Thymus (tissue), 11 donors: ENCODE measurements at regions not wholly inside any gene's neighbourhood (a gene's known extent, or its start where the extent isn't known, plus 50 kb on each side); places are given as distances from the start of the nearest gene placed in this dataset.

Source experiments
- DNase-seq, 9 donors: peaks; one replicate each; pipeline ENCODE4 v3.0.0-alpha.2; 2013; ENCODE audit warnings: low spot score in 9 of 9, low read depth in 6 of 9, missing footprints in 1 of 9
- H3K27ac ChIP-seq, 2 donors: one replicate each; pipeline ENCODE4 v1.5.1; 2013; ENCODE audit warnings: control low read depth in 1 of 2, low read depth in 1 of 2, low read length in 1 of 2, mild to moderate bottlenecking in 1 of 2, moderate library complexity in 1 of 2
- H3K27me3 ChIP-seq, 2 donors: one replicate each; pipeline ENCODE4 v1.5.1; 2013; ENCODE audit warnings: low read length in 1 of 2; ENCODE audit not compliant: control insufficient read depth in 2 of 2, insufficient read depth in 1 of 2
- H3K36me3 ChIP-seq, 2 donors: one replicate each; pipeline ENCODE4 v1.5.1; 2013; ENCODE audit warnings: low read length in 1 of 2, mild to moderate bottlenecking in 1 of 2, moderate library complexity in 1 of 2; ENCODE audit not compliant: control insufficient read depth in 2 of 2, insufficient read depth in 2 of 2
- H3K4me1 ChIP-seq, 2 donors: one replicate each; pipeline ENCODE4 v1.5.1; 2013; ENCODE audit warnings: low read length in 2 of 2; ENCODE audit not compliant: control insufficient read depth in 2 of 2, insufficient read depth in 2 of 2
- H3K4me3 ChIP-seq, 2 donors: one replicate each; pipeline ENCODE4 v1.5.1; 2013; ENCODE audit warnings: low read length in 2 of 2, control low read depth in 1 of 2, mild to moderate bottlenecking in 1 of 2
- H3K9me3 ChIP-seq, 2 donors: one replicate each; pipeline ENCODE4 v1.5.1; 2013; ENCODE audit warnings: low read length in 1 of 2, mild to moderate bottlenecking in 1 of 2; ENCODE audit not compliant: control insufficient read depth in 2 of 2, insufficient read depth in 1 of 2
- WGBS: extraction: QIAGEN DNeasy Blood & Tissue Kit; methylation state at CpG from one replicate; pipeline ENCODE4 v1.1.7; 2013; 5-methylcytosine and 5-hydroxymethylcytosine counted together
- donor health status: healthy.

DNA sequence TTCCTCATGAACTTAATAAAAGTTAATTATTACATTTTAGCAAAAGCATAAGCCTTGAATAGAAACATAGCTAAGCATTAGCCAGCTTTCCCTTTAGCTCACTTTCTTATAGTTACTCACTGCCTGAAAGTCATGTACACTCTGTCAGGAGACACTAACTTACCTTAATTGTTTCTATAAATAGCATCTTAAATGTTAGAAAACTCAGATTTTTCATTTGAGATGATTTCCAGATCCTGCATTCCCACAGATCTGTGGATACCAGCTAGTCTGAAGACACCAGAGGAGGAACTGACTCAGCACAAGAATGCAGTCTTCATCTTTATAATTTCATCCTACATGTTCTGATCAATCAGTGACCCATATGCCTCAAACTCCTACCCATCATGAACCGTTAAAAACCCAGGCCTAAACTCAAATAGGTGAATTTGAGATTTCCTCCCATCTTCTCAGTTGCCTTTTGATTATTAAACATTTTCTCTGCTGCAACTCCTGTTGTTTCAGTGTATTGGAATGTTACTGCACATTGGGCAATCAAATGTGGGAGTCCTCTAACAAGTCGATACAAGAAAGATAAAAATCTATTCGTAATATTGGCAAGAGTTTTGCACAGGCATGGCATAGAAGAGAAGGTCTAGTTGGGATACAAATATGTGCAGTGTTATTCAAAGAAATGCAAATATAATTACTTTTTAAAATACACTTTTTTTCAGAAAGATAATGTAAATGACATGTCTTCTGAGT lies 857.4 kb upstream of the CDH2 start:
- WGBS, result 90% methylated on average over 3 of the region's 3 CpGs
- no peak overlapping the region for H3K27ac ChIP-seq
- no peaks in the 10 kb centered on the region for H3K4me1 ChIP-seq

DNA sequence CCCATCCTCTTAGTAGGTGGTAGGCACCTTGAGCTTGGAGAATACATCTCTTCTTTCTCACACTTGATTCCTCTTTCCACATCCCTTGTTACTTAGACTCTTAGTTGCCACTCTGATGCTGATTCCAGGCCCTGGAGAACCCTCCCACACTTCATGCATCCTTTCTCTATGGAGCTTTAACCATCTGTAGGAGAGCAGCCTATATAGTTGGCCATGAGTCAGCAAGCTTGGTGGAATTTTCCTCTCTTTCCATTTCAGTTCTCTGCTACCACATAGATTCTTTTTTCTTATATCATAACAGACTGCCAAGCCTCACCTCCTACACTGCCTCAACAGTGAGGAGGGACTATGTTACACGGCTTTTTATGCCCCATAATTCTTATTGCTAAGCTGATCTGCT lies 851.6 kb upstream of the CDH2 start:
- 85% methylated on average over 1 of the region's 1 CpG for WGBS

More for the DNA sequence above, 857.4 kb upstream of the CDH2 start:
- Histone ChIP-seq H3K4me3 (no peak overlapping the region), H3K27me3 (no peaks in the 10 kb centered on the region), H3K9me3 (no peaks in the 10 kb centered on the region), H3K36me3 (no peaks in the 10 kb centered on the region)
- no peak for DNase-seq

DNA sequence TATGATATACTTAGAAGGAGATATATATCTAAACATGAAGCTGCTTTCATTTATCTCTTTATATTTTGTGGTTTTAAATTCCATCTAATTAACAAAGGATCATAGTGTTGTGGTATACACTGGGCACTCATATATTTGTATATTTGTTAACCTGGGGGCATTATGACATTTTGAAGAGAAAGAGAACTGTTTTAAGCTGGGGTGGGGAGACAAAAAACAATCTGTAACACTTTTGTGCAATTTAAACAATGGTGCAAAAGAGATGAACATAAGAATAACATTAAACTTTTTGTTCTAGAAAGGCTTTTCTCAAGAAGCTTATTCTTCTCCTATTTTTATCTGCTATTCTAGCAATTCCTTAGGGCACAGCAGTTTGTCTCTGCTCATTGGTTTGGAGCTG lies 842.0 kb upstream of the CDH2 start:
- Histone ChIP-seq H3K27ac (no peak overlapping the region), H3K36me3 (no peaks in the 10 kb centered on the region), H3K4me3 (no peak overlapping the region), H3K27me3 (no peaks in the 10 kb centered on the region), H3K9me3 (no peaks in the 10 kb centered on the region), H3K4me1 (no peaks in the 10 kb centered on the region)
- DNase-seq, result no peak

More for the DNA sequence above, 851.6 kb upstream of the CDH2 start:
- Histone ChIP-seq H3K36me3 (no peaks in the 10 kb centered on the region), H3K9me3 (no peaks in the 10 kb centered on the region), H3K27me3 (no peaks in the 10 kb centered on the region), H3K4me3 (no peak overlapping the region), H3K27ac (no peak overlapping the region), H3K4me1 (no peaks in the 10 kb centered on the region)
- no peak for DNase-seq

DNA sequence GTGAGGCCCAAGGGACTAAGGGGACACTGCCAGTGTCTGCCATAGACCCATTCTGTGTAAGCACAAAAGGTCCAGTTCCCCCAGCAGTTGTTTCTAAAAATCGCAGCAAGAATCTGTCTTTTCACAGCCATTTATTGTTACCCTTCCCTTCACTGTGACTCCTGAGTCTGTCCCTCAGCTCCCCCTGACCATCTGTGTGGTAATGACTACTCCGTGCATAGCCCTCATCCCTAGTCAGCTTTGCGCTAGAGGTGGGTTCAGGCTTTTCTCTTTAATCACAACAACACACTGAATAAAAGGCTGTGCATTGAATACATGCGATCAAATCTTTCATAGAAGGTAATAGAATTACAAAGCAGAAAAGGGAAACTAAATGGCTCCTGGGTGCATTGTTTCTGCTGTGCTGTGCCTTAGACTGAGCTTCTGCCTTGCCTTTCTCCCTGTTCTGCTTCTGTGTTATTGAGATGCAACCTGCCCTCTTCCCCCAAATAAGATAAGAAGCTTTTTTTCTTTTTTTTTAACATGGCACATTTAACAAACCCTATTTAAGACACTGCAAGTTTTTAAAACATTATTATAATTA lies 836.0 kb upstream of the CDH2 start:
- H3K4me1 ChIP-seq, result no peaks in the 10 kb centered on the region
- no peaks in the 10 kb centered on the region for H3K36me3 ChIP-seq
- H3K27ac ChIP-seq, result no peak overlapping the region
- DNase-seq, result no peak
- no peaks in the 10 kb centered on the region for H3K27me3 ChIP-seq
- no peaks in the 10 kb centered on the region for H3K9me3 ChIP-seq
- H3K4me3 ChIP-seq, result no peak overlapping the region
- WGBS, result 97% methylated on average over 4 of the region's 4 CpGs

DNA sequence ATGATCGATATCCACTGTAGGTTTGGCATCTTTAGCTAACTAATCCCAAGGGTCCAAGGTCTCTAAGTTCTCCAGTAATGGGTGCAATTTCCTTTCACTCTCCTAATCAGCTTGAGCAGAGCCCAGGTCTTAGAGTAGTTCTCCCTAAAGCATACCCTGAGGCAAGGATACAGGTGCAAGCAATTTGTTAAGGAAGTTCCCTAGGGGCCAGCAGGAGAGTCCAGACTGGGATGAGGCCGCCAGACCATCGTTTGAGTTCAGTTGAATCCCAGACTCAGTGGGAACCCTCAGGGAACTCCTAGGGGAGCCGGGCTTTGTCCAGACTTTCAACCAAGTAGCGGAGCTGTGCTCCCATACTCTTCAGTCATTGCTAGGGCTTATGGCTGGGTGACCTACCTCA lies 835.4 kb upstream of the CDH2 start:
- Histone ChIP-seq H3K4me3 (no peak overlapping the region), H3K4me1 (no peaks in the 10 kb centered on the region), H3K27ac (no peak overlapping the region), H3K27me3 (no peaks in the 10 kb centered on the region), H3K9me3 (no peaks in the 10 kb centered on the region), H3K36me3 (no peaks in the 10 kb centered on the region)
- DNase-seq, result no peak
- WGBS, result 93% methylated on average over 5 of the region's 5 CpGs

DNA sequence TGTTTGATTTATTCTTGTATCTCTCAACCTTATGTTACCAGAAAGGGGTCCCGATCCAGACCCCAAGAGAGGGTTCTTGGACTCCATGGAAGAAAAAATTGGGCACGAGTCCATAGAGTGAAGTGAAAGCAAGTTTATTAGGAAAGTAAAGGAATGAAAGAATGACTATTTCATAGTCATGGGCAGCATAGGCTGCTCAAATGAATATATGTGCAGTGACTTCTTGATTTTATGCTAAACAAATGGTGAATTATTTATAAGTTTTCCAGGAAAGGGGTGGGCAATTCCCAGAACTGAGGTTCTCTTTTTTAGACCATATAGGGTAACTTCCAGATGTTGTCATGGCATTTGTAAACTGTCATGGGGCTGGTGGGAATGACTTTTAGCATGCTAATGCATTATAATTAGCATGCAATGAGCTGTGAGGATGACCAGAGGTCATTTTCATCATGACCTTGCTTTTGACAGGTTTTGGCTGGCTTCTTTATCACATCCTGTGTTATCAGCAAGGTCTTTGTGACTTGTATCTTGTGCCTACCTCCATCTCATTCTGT lies 832.4 kb upstream of the CDH2 start:
- H3K27me3 ChIP-seq, result no peaks in the 10 kb centered on the region
- H3K27ac ChIP-seq, result no peak overlapping the region
- H3K36me3 ChIP-seq, result no peaks in the 10 kb centered on the region
- H3K4me1 ChIP-seq, result no peaks in the 10 kb centered on the region
- 97% methylated on average over 2 of the region's 2 CpGs for WGBS
- H3K9me3 ChIP-seq, result no peaks in the 10 kb centered on the region
- no peak for DNase-seq
- H3K4me3 ChIP-seq, result no peak overlapping the region

DNA sequence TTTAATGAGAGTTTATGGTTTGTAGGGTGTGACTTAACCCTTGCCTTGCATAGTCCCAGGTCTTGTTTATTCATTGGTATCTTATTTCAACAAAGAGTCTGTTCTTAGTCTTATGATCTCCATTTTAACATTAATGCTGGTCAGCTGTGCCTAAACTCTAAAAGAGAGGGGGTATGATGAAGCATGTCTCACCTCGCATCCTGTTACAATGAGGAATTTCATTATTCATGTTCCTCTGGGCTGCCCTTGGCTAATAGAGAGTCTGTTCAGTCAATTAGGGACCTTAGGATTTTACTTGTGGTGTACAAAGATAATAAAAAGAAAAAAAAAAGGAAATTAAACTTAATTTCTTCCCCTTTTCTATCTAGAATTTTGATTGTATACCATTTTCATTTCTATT lies 831.9 kb upstream of the CDH2 start:
- DNase-seq, result no peak
- 96% methylated on average over 1 of the region's 1 CpG for WGBS
- no peak overlapping the region for H3K27ac ChIP-seq

DNA sequence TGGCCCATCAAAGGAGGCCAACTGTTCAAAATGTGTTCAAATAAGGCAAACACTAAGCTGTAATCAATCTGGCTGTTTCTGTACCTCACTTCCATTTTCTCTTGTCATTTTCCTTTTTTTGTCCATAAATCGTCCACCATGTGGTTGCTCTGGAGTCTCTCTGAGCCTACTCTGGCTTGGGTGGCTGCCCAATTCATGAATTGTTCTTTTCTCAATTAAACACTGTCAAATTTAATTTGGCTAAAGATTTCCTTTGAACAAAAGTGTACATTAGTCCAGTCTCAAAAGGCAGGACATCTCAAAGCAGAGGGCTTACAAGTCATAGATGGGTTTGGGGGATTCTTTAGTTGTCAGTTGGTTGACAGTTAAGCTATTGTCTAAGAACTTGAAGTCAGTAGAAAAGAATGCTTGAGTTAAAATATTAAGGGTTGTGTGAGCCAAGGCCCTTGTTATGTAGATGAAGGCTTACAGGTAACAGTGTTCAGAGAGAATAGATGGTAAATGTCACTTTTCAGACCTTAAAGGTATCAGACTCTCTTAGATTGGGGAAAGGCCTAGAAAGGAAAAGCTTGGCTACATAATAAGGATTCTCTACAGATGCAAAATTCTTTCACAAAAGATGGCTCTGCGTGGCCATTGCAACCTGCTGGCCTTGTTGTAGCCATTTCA lies 831.2 kb upstream of the CDH2 start:
- 96% methylated on average over 2 of the region's 2 CpGs for WGBS
- Histone ChIP-seq H3K36me3 (no peaks in the 10 kb centered on the region), H3K27ac (no peak overlapping the region), H3K9me3 (no peaks in the 10 kb centered on the region), H3K4me3 (no peak overlapping the region), H3K27me3 (no peaks in the 10 kb centered on the region), H3K4me1 (no peaks in the 10 kb centered on the region)
- DNase-seq, result no peak

More for the DNA sequence above, 831.9 kb upstream of the CDH2 start:
- Histone ChIP-seq H3K36me3 (no peaks in the 10 kb centered on the region), H3K9me3 (no peaks in the 10 kb centered on the region), H3K27me3 (no peaks in the 10 kb centered on the region), H3K4me1 (no peaks in the 10 kb centered on the region), H3K4me3 (no peak overlapping the region)

DNA sequence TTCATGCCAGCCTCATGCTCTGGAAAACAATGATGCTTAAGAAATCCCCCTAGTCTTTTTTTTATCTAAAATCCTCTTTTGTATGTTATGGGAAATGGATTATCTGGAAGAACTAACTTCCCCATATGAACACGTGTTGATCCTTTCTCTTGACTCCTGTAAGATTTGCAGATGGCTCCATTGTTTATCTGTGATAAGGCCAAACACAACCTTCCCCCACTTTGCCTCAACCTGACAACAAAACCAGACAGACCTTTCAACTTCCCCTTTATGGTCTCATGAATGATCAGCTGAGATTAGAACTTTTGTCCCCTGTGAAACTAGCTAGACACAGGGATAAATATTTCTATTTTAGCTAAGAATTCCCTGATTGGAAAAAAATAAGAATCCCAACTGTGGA lies 828.0 kb upstream of the CDH2 start:
- Histone ChIP-seq H3K4me1 (no peaks in the 10 kb centered on the region), H3K36me3 (no peaks in the 10 kb centered on the region), H3K27me3 (no peaks in the 10 kb centered on the region), H3K4me3 (no peak overlapping the region), H3K9me3 (no peaks in the 10 kb centered on the region), H3K27ac (no peak overlapping the region)
- 6% methylated on average over 1 of the region's 1 CpG for WGBS
- no peak for DNase-seq
